ENCODE measurements at regions not wholly inside any gene's neighbourhood (a gene's known extent, or its start where the extent isn't known, plus 50 kb on each side); places are given as distances from the start of the nearest gene placed in this dataset.
"Not testable (repeated sequence)": the region's sequence is repeated elsewhere in the genome, so short reads cannot be mapped to it uniquely, and the experiment has no call there.

DNA sequence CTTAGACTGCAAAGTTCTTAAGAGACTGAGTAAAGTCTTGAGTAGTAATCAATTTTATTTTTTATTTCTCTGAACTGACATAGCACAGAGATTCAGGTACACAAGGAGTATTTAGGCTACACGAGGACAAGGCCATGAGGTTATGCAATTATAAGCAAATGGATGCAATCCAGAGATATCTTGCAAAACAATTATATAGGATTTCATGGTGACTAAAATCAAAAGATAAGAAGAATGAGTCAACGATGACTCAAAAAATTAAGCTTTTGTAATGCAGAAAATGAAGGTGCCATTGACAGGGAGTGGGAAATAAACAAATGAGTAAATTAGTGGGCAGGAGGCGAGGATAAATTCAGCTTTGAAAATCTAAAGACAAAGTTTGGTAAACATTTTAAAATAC lies 66.7 kb upstream of the MYO3A start:
- no peak for DNase-seq (ENCODE audit: low spot score)

DNA sequence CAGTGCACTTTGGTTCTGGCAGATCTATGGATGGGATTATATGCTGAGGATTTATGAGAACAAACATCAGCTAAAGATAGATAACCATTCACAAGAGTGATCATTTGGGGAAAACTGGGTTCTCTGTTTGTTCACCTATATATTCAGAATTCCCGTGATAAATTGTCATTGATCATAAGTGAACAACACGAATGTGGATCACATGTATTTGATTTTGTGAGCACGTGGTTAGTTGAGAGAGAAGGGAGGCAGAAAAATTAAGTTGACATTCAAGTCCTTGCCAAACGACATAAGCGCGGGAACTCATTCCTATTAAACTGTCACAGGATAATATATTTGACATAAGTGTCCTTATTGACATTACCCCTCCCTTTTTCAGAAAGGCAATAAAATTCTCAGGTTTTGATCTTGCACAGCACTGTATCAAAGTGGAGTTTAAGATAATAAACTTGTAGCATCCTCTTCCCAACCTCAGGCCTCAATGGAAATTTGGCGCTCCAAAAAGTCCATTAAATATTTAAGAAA lies 64.9 kb upstream of the MYO3A start:
- DNase-seq (ENCODE audit: low spot score), result no peak

DNA sequence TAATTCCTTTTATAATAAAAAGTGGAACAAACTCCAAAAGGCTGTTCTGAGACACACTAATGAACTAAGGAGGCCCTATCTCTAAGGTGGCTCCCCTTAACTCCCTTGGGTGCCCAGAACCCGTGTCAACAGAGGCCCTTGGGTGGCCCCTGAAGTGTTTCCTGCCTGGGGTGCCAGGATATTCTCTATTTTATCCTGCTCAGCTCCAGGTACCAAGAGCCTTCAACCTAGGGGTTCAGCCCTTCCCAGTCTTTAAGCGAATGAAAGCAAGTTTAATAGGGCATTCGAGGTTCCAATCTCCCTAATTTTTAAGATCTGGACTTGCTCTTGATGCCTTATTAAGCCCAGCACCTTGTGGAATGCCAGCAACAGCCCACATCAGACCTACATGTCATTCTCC lies 64.4 kb upstream of the MYO3A start:
- DNase-seq (ENCODE audit: low spot score), result no peak

DNA sequence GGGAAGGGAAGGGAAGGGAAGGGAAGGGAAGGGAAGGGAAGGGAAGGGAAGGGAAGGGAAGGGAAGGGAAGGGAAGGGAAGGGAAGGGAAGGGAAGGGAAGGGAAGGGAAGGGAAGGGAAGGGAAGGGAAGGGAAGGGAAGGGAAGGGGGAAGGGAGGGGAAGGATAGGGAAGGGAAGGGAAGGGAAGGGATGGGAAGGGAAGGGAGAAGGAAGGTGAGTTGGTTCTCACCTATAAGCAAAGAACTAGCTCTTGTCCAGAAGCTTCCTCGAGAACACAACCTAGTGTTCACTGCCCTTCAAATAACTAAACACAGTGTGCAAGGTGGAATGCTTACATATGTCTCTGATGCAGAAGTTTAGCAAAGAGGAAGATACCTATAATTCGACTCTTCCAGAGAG lies 59.6 kb upstream of the MYO3A start:
- not testable (repeated sequence) for DNase-seq (ENCODE audit: low spot score)

DNA sequence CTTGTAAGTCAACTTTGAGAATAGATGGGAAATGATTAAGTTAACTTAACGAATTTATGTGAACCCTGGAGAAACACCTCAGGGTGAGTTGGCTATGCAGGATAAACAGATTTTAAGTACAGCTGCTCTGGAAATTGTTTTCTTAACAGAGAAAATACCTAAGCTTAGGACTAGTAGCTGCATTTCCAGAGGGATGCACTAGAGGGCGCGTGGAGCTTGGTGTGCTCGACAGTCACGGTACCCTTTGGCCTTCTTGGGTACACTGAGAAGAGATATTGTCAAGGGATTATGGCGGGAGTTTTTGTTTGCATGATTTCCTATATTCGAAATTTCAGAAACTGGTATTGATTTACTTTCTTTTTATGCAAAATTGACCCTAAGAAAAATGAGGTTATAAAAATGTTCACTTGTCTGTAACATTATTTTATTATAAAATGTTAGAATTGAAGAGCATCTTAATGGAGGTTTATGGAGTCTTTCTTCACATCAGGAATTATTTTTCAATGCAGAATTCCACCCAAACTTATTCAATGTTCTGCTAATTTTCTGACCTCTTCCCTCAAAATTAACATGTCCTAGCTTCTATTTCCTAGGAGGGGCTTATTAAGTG lies 58.4 kb upstream of the MYO3A start:
- peak; percentile 71 for DNase-seq (ENCODE audit: low spot score)

DNA sequence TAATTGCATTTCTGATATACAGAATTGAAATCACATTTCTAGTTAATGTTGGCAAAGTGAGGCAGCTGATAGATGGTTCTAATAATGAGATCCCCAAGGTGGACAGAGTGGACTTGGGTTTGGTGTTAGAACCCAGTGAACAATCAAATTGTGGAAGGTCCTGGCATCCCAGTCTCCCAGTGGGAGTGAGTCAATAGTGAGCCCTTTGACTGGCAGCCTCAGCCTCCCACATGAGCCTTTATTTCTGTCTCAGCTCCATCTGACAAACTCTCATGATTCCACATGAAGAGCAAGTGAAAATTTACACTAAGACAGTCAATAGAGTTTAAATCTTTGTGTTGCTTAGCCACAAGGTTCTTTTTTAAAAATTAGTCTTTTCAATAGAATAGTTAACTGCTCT lies 56.7 kb upstream of the MYO3A start:
- no peak for DNase-seq (ENCODE audit: low spot score)

Measured in kidney tubule cell (primary cell).